ENCODE measurements at regions not wholly inside any gene's neighbourhood (a gene's known extent, or its start where the extent isn't known, plus 50 kb on each side); places are given as distances from the start of the nearest gene placed in this dataset.

DNA sequence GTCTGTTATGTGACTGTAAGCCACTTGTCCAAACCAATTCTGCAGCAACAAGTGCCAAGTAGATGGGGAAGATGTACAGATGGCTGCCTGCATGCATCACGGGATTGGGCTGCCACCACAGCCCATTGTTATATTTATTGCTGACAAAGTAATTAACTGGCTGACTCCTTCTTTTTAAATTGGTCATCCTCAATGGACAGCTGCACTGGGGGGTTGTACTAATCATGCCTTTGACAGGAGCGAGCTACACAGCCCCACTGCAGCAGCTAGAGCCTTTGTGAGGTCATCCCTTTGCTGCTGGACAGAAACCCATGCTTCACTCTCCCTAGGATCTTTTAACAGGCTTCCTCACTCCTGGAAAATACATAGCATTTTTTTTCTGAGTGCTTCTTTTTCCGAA, 146.7 kb upstream of the CXXC4 start:
- TF ChIP-seq POLR2AphosphoS5 (IDR thresholded peaks at IDR 0.05; ENCODE audit: low read depth, low read length) (no peak), TAF1 (IDR thresholded peaks at IDR 0.05; ENCODE audit: borderline replicate concordance, insufficient read depth, low read length) (no peak), SIN3A (IDR thresholded peaks at IDR 0.05; ENCODE audit: borderline replicate concordance, insufficient read depth, low read length) (no peak), FOXP2 (optimal IDR thresholded peaks at IDR 0.05; ENCODE audit: borderline replicate concordance, extremely low read depth, extremely low read length, insufficient read depth) (no peak)
- TF ChIP-seq, protein P1, sequence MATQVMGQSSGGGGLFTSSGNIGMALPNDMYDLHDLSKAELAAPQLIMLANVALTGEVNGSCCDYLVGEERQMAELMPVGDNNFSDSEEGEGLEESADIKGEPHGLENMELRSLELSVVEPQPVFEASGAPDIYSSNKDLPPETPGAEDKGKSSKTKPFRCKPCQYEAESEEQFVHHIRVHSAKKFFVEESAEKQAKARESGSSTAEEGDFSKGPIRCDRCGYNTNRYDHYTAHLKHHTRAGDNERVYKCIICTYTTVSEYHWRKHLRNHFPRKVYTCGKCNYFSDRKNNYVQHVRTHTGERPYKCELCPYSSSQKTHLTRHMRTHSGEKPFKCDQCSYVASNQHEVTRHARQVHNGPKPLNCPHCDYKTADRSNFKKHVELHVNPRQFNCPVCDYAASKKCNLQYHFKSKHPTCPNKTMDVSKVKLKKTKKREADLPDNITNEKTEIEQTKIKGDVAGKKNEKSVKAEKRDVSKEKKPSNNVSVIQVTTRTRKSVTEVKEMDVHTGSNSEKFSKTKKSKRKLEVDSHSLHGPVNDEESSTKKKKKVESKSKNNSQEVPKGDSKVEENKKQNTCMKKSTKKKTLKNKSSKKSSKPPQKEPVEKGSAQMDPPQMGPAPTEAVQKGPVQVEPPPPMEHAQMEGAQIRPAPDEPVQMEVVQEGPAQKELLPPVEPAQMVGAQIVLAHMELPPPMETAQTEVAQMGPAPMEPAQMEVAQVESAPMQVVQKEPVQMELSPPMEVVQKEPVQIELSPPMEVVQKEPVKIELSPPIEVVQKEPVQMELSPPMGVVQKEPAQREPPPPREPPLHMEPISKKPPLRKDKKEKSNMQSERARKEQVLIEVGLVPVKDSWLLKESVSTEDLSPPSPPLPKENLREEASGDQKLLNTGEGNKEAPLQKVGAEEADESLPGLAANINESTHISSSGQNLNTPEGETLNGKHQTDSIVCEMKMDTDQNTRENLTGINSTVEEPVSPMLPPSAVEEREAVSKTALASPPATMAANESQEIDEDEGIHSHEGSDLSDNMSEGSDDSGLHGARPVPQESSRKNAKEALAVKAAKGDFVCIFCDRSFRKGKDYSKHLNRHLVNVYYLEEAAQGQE (IDR thresholded peaks at IDR 0.05; ENCODE audit: insufficient read depth in 1 of 2, low read depth in 2 of 2, low read length in 2 of 2), result peak; percentile 58 to 83

Data from PFSK-1 (cell line).